HG03354 (cell line): ENCODE measurements at regions not wholly inside any gene's neighbourhood (a gene's known extent, or its start where the extent isn't known, plus 50 kb on each side); places are given as distances from the start of the nearest gene placed in this dataset.
"Not testable (repeated sequence)": the region's sequence is repeated elsewhere in the genome, so short reads cannot be mapped to it uniquely, and the experiment has no call there.

Experiments used
- ATAC-seq: cut with Tn5 transposase; IDR thresholded peaks from one replicate; pipeline ENCODE4 v1.9.1; 2021; ENCODE audit warnings: mild to moderate bottlenecking; ENCODE audit not compliant: unreplicated experiment, poor library complexity, severe bottlenecking

GRCh38 chr11:67781506-67781905 is 107.1 kb upstream of the ALDH3B2 start:
- ATAC-seq, result not testable (repeated sequence)

- ATAC-seq, result no peak
Observed at GRCh38 chr11:67780056-67780455, 105.6 kb upstream of the ALDH3B2 start.

GRCh38 chr11:67779189-67779875 is 104.9 kb upstream of the ALDH3B2 start:
- ATAC-seq, result not testable (repeated sequence)

GRCh38 chr11:67776852-67777520 is 102.6 kb upstream of the ALDH3B2 start:
- ATAC-seq, result no peak

- ATAC-seq, result not testable (repeated sequence)
Observed at GRCh38 chr11:67774175-67774574, 99.8 kb upstream of the ALDH3B2 start.

- ATAC-seq, result not testable (repeated sequence)
Observed at GRCh38 chr11:67768001-67768730, 93.7 kb upstream of the ALDH3B2 start.

- not testable (repeated sequence) for ATAC-seq
Observed at GRCh38 chr11:67761211-67761610, 86.8 kb upstream of the ALDH3B2 start.

GRCh38 chr11:67759321-67759720 is 84.9 kb upstream of the ALDH3B2 start:
- not testable (repeated sequence) for ATAC-seq

- not testable (repeated sequence) for ATAC-seq
Observed at GRCh38 chr11:67758467-67758866, 84.0 kb upstream of the ALDH3B2 start.

- ATAC-seq, result not testable (repeated sequence)
Observed at GRCh38 chr11:67758009-67758408, 83.6 kb upstream of the ALDH3B2 start.

- not testable (repeated sequence) for ATAC-seq
Observed at GRCh38 chr11:67753820-67754219, 79.4 kb upstream of the ALDH3B2 start.

GRCh38 chr11:67745181-67745726 is 70.8 kb upstream of the ALDH3B2 start:
- ATAC-seq, result no peak

GRCh38 chr11:67744231-67744630 is 69.8 kb upstream of the ALDH3B2 start:
- not testable (repeated sequence) for ATAC-seq

- ATAC-seq, result not testable (repeated sequence)
Observed at GRCh38 chr11:67738231-67738630, 63.8 kb upstream of the ALDH3B2 start.

- not testable (repeated sequence) for ATAC-seq
Observed at GRCh38 chr11:67737562-67738080, 63.2 kb upstream of the ALDH3B2 start.

GRCh38 chr11:67732045-67732787 is 57.8 kb upstream of the ALDH3B2 start:
- ATAC-seq, result no peak

GRCh38 chr11:67731583-67731982 is 57.2 kb upstream of the ALDH3B2 start:
- no peak for ATAC-seq

- ATAC-seq, result not testable (repeated sequence)
Observed at GRCh38 chr11:67728163-67728571, 53.7 kb upstream of the ALDH3B2 start.
